ENCODE measurements at regions not wholly inside any gene's neighbourhood (a gene's known extent, or its start where the extent isn't known, plus 50 kb on each side); places are given as distances from the start of the nearest gene placed in this dataset.
"Not testable (repeated sequence)": the region's sequence is repeated elsewhere in the genome, so short reads cannot be mapped to it uniquely, and the experiment has no call there.

- Histone ChIP-seq H3K4me1 (ENCODE audit: insufficient read depth, low read length) (no peaks in the 10 kb centered on the region), H2AFZ (ENCODE audit: low read length) (no peak overlapping the region), H3K79me2 (ENCODE audit: insufficient read depth, low read length) (no peaks in the 10 kb centered on the region), H3K27ac (ENCODE audit: extremely low read length, insufficient read depth, low read length) (no peak overlapping the region), H3K27me3 (ENCODE audit: control insufficient read depth in 1 of 2, insufficient read depth in 2 of 2, low read length in 2 of 2) (no peaks in the 10 kb centered on the region), H3K9ac (ENCODE audit: insufficient read depth, low read depth, low read length) (no peak overlapping the region), H3K4me2 (ENCODE audit: low read depth, low read length) (no peak overlapping the region), H4K20me1 (ENCODE audit: insufficient read depth, low read length) (no peaks in the 10 kb centered on the region), H3K9me3 (ENCODE audit: low read length) (no peaks in the 10 kb centered on the region), H3K36me3 (replicated peaks in 1 of 2; ENCODE audit: control insufficient read depth in 1 of 2, insufficient read depth in 2 of 2, low read length in 2 of 2) (no peaks in the 10 kb centered on the region), H3K4me3 (replicated peaks in 1 of 3; ENCODE audit: insufficient read depth in 1 of 3, low read depth in 2 of 3, low read length in 3 of 3) (no peak overlapping the region)
- TF ChIP-seq PRDM4 (CRISPR knock-in tag; IDR thresholded peaks at IDR 0.05; ENCODE audit: borderline replicate concordance) = no peak
- no peak for TF ChIP-seq RFXANK (CRISPR knock-in tag; IDR thresholded peaks at IDR 0.05)
- TF ChIP-seq KAT8 (CRISPR knock-in tag; IDR thresholded peaks at IDR 0.05) = no peak
- POLR2A ChIA-PET = no interaction called here
- WGBS (ENCODE audit: low lambda C conversion rate) = 0% methylated on average over 3 of the region's 3 CpGs
- in situ Hi-C loops (cut with HindIII; ENCODE audit: extremely low pct_ligation_motif_present, low pct_unique_long_range_greater_than_20kb) (no loop called here), intact Hi-C loops (cut with micrococcal nuclease; ENCODE audit: unreplicated experiment) (no loop called here)
- no peak for FAIRE-seq
- CTCF ChIA-PET (ENCODE audit: low intra/inter-chr PET ratio, low total read pairs) = no interaction called here
- ATAC-seq = no peak
- no peak for DNase-seq (ENCODE audit: low spot score)
- no TSS peak for BruUV-seq (replicated peaks)
Measured at GRCh38 chr4:179165862-179166261, 1723.6 kb upstream of the AGA start.

- H3K9ac ChIP-seq (ENCODE audit: insufficient read depth, low read depth, low read length); H3K4me2 ChIP-seq (ENCODE audit: low read depth, low read length); H3K4me3 ChIP-seq (replicated peaks in 1 of 3; ENCODE audit: insufficient read depth in 1 of 3, low read depth in 2 of 3, low read length in 3 of 3); H2AFZ ChIP-seq (ENCODE audit: low read length); POLR2A ChIA-PET; BruUV-seq (replicated peaks); H3K27me3 ChIP-seq (ENCODE audit: control insufficient read depth in 1 of 2, insufficient read depth in 2 of 2, low read length in 2 of 2); DNase-seq (ENCODE audit: low spot score); FAIRE-seq; in situ Hi-C loops (cut with HindIII; ENCODE audit: extremely low pct_ligation_motif_present, low pct_unique_long_range_greater_than_20kb); H3K79me2 ChIP-seq (ENCODE audit: insufficient read depth, low read length); intact Hi-C loops (cut with micrococcal nuclease; ENCODE audit: unreplicated experiment); H3K4me1 ChIP-seq (ENCODE audit: insufficient read depth, low read length); H3K36me3 ChIP-seq (replicated peaks in 1 of 2; ENCODE audit: control insufficient read depth in 1 of 2, insufficient read depth in 2 of 2, low read length in 2 of 2); CTCF ChIA-PET (ENCODE audit: low intra/inter-chr PET ratio, low total read pairs); H4K20me1 ChIP-seq (ENCODE audit: insufficient read depth, low read length); H3K27ac ChIP-seq (ENCODE audit: extremely low read length, insufficient read depth, low read length); ATAC-seq: not testable (repeated sequence)
- WGBS (ENCODE audit: low lambda C conversion rate) = 21% methylated on average over 3 of the region's 5 CpGs
- peaks cover 26% of the 10 kb centered on the region for H3K9me3 ChIP-seq (ENCODE audit: low read length)
Measured at GRCh38 chr4:179170308-179170707, 1728.1 kb upstream of the AGA start.

Measured in HepG2 (cell line).